SK-N-SH (cell line): ENCODE measurements at regions not wholly inside any gene's neighbourhood (a gene's known extent, or its start where the extent isn't known, plus 50 kb on each side); places are given as distances from the start of the nearest gene placed in this dataset.

Experiments
- CTCF ChIA-PET: fragments of 300-600, 350-600 bp; formaldehyde crosslinking; extraction: SDS; loops from one replicate; lab custom pipeline; 2021; lab: Yijun Ruan, JAX
- POLR2A ChIA-PET: fragments of 350-600 bp; sonication (Branson Sonifier 250); formaldehyde crosslinking; extraction: SDS; loops from one replicate; lab custom pipeline; 2020; ENCODE audit warnings: antibody characterized with exemption, inconsistent platforms; lab: Yijun Ruan, JAX
- DNase-seq: peaks from one replicate; pipeline ENCODE4 v3.0.0; 2012
- H2AFZ ChIP-seq: fragments of 200-600 bp; sonication (generic); 2 replicates; pipeline ENCODE4 v1.8.1; 2016; ENCODE audit warnings: antibody characterized with exemption, mild to moderate bottlenecking, low read depth
- H3F3A ChIP-seq: fragments of 200-600 bp; sonication (generic); replicated peaks from 2 replicates; pipeline ENCODE3; 2016; ENCODE audit warnings: antibody characterized with exemption, mild to moderate bottlenecking; ENCODE audit not compliant: insufficient read depth
- H3K27ac ChIP-seq, 2 experiments: fragments of 200-500 bp in 1 of 2; fragments of 200-600 bp in 1 of 2; sonication (Bioruptor generic) in 1 of 2; sonication (generic), shearing (Covaris generic) in 1 of 2; 2 replicates each; pipeline versions ENCODE4 v1.5.1 to v1.6.1; 2014 to 2016; ENCODE audit warnings: low read depth in 2 of 2, inconsistent platforms in 1 of 2, low read length in 1 of 2, mild to moderate bottlenecking in 1 of 2, mixed read lengths in 1 of 2
- H3K27me3 ChIP-seq: fragments of 200-600 bp; sonication (generic), shearing (Covaris generic); 2 replicates; pipeline ENCODE4 v1.6.1; 2016; ENCODE audit warnings: mixed run types; ENCODE audit not compliant: insufficient read depth
- H3K36me3 ChIP-seq, 2 experiments: fragments of 200-500 bp in 1 of 2; fragments of 200-600 bp in 1 of 2; sonication (Bioruptor generic) in 1 of 2; sonication (generic) in 1 of 2; replicated peaks in 1 of 2; 2 replicates each; pipeline versions ENCODE3 to v1.5.1; 2014 to 2016; ENCODE audit warnings: low read length in 1 of 2, mild to moderate bottlenecking in 1 of 2; ENCODE audit not compliant: insufficient read depth in 2 of 2, control insufficient read depth in 1 of 2
- H3K4me1 ChIP-seq, 2 experiments: fragments of 200-500 bp in 1 of 2; fragments of 200-600 bp in 1 of 2; sonication (Bioruptor generic) in 1 of 2; sonication (generic), shearing (Covaris generic) in 1 of 2; 2 replicates each; pipeline versions ENCODE4 v1.5.1 to v1.6.1; 2014 to 2016; ENCODE audit warnings: low read depth in 1 of 2, low read length in 1 of 2, mixed run types in 1 of 2; ENCODE audit not compliant: insufficient read depth in 2 of 2, control insufficient read depth in 1 of 2
- H3K4me2 ChIP-seq: fragments of 200-600 bp; sonication (generic), shearing (Covaris generic); 2 replicates; pipeline ENCODE4 v1.6.1; 2017; ENCODE audit warnings: mixed run types
- H3K4me3 ChIP-seq, 2 experiments: fragments of 200-500 bp in 1 of 2; fragments of 200-600 bp in 1 of 2; sonication (Bioruptor generic) in 1 of 2; sonication (generic), shearing (Covaris generic) in 1 of 2; 2 replicates each; pipeline versions ENCODE4 v1.5.1 to v1.8.1; 2014 to 2016; ENCODE audit warnings: low read depth in 2 of 2, inconsistent platforms in 1 of 2, low read length in 1 of 2, mild to moderate bottlenecking in 1 of 2, mixed read lengths in 1 of 2, moderate library complexity in 1 of 2
- H3K79me2 ChIP-seq: fragments of 200-600 bp; sonication (generic); 2 replicates; pipeline ENCODE4 v1.8.1; 2017; ENCODE audit warnings: mild to moderate bottlenecking; ENCODE audit not compliant: insufficient read depth
- H3K9ac ChIP-seq: fragments of 200-600 bp; sonication (generic); 2 replicates; pipeline ENCODE4 v1.6.1; 2017; ENCODE audit warnings: mixed run types
- H3K9me2 ChIP-seq: fragments of 200-600 bp; sonication (generic); 2 replicates; pipeline ENCODE4 v1.6.1; 2017; ENCODE audit warnings: mixed run types
- H3K9me3 ChIP-seq: fragments of 200-600 bp; sonication (generic); 2 replicates; pipeline ENCODE4 v1.6.1; 2017; ENCODE audit warnings: mixed run types, mild to moderate bottlenecking, moderate library complexity
- H4K20me1 ChIP-seq: fragments of 200-600 bp; sonication (generic); 2 replicates; pipeline ENCODE4 v1.6.1; 2017; ENCODE audit warnings: mild to moderate bottlenecking, mixed run types; ENCODE audit not compliant: insufficient read depth
- ELF1 ChIP-seq: IDR thresholded peaks from 2 replicates; pipeline ENCODE4 v1.4.0; 2012
- FOSL2 ChIP-seq: IDR thresholded peaks from 2 replicates; pipeline ENCODE4 v1.4.0; 2012; ENCODE audit warnings: low read depth, mild to moderate bottlenecking, moderate library complexity, borderline replicate concordance
- FOXM1 ChIP-seq: IDR thresholded peaks from 2 replicates; pipeline ENCODE4 v1.4.0; 2012; ENCODE audit warnings: low read depth, mild to moderate bottlenecking
- NFIC ChIP-seq: IDR thresholded peaks from 2 replicates; pipeline ENCODE4 v1.4.0; 2012; ENCODE audit warnings: borderline replicate concordance
- POLR2AphosphoS5 ChIP-seq: IDR thresholded peaks from 2 replicates; pipeline ENCODE4 v1.6.1; 2012; ENCODE audit warnings: low read depth, low read length
- RFX5 ChIP-seq: IDR thresholded peaks from 2 replicates; pipeline ENCODE4 v1.6.1; 2012; ENCODE audit warnings: mild to moderate bottlenecking, improper control_type of control experiment, low read length
- TAF1 ChIP-seq: IDR thresholded peaks from 2 replicates; pipeline ENCODE4 v1.6.1; 2012; ENCODE audit warnings: low read depth, mild to moderate bottlenecking, low read length, moderate library complexity, borderline replicate concordance
- TEAD4 ChIP-seq: IDR thresholded peaks from 2 replicates; pipeline ENCODE4 v1.4.0; 2012; ENCODE audit warnings: mild to moderate bottlenecking, borderline replicate concordance; ENCODE audit not compliant: insufficient read depth
- WGBS: methylation state at CpG from one replicate; pipeline ENCODE4 v1.1.6; 2017; ENCODE audit warnings: low lambda C conversion rate; 5-methylcytosine and 5-hydroxymethylcytosine counted together
- TF ChIP-seq, protein P1 (sequence below): IDR thresholded peaks from 2 replicates; pipeline ENCODE4 v1.4.0; 2012; ENCODE audit warnings: low read depth, borderline replicate concordance
- TF ChIP-seq, protein P2 (sequence below): IDR thresholded peaks from 2 replicates; pipeline ENCODE4 v1.4.0; 2012; ENCODE audit warnings: low read depth
- TF ChIP-seq, protein P3 (sequence below): IDR thresholded peaks from 2 replicates; pipeline ENCODE4 v1.6.1; 2012; ENCODE audit warnings: mild to moderate bottlenecking, low read depth, low read length, moderate library complexity

GRCh38 chr22:27163162-27164137 is 506.1 kb downstream of the MIAT start:
- POLR2A ChIA-PET: no interaction called here
- no peaks in the 10 kb centered on the region for H3K9me2 ChIP-seq
- H3K79me2 ChIP-seq: no peaks in the 10 kb centered on the region
- 49% methylated on average over 6 of the region's 6 CpGs for whole genome bisulfite sequencing
- H2AFZ ChIP-seq: no peak overlapping the region
- no peak overlapping the region for H3K27ac ChIP-seq
- H4K20me1 ChIP-seq: no peaks in the 10 kb centered on the region
- TF ChIP-seq RFX5 (no peak), POLR2AphosphoS5 (no peak), FOSL2 (no peak), TAF1 (no peak), TEAD4 (no peak), FOXM1 (no peak), NFIC (no peak), ELF1 (no peak)
- TF ChIP-seq, protein P1, sequence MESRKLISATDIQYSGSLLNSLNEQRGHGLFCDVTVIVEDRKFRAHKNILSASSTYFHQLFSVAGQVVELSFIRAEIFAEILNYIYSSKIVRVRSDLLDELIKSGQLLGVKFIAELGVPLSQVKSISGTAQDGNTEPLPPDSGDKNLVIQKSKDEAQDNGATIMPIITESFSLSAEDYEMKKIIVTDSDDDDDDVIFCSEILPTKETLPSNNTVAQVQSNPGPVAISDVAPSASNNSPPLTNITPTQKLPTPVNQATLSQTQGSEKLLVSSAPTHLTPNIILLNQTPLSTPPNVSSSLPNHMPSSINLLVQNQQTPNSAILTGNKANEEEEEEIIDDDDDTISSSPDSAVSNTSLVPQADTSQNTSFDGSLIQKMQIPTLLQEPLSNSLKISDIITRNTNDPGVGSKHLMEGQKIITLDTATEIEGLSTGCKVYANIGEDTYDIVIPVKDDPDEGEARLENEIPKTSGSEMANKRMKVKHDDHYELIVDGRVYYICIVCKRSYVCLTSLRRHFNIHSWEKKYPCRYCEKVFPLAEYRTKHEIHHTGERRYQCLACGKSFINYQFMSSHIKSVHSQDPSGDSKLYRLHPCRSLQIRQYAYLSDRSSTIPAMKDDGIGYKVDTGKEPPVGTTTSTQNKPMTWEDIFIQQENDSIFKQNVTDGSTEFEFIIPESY: no peak
- TF ChIP-seq, protein P2, sequence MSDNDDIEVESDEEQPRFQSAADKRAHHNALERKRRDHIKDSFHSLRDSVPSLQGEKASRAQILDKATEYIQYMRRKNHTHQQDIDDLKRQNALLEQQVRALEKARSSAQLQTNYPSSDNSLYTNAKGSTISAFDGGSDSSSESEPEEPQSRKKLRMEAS: no peak
- TF ChIP-seq, protein P3, sequence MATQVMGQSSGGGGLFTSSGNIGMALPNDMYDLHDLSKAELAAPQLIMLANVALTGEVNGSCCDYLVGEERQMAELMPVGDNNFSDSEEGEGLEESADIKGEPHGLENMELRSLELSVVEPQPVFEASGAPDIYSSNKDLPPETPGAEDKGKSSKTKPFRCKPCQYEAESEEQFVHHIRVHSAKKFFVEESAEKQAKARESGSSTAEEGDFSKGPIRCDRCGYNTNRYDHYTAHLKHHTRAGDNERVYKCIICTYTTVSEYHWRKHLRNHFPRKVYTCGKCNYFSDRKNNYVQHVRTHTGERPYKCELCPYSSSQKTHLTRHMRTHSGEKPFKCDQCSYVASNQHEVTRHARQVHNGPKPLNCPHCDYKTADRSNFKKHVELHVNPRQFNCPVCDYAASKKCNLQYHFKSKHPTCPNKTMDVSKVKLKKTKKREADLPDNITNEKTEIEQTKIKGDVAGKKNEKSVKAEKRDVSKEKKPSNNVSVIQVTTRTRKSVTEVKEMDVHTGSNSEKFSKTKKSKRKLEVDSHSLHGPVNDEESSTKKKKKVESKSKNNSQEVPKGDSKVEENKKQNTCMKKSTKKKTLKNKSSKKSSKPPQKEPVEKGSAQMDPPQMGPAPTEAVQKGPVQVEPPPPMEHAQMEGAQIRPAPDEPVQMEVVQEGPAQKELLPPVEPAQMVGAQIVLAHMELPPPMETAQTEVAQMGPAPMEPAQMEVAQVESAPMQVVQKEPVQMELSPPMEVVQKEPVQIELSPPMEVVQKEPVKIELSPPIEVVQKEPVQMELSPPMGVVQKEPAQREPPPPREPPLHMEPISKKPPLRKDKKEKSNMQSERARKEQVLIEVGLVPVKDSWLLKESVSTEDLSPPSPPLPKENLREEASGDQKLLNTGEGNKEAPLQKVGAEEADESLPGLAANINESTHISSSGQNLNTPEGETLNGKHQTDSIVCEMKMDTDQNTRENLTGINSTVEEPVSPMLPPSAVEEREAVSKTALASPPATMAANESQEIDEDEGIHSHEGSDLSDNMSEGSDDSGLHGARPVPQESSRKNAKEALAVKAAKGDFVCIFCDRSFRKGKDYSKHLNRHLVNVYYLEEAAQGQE: no peak
- TF ChIP-seq, all 33 proteins: peak for 0
- Histone ChIP-seq H3K27me3 (peaks cover 37% of the 10 kb centered on the region), H3K4me1 (peaks cover 0 to 3% of the 10 kb centered on the region in 2 experiments; a peak in 1 of 4 replicates), H3K4me2 (no peak overlapping the region), H3K4me3 (no peak overlapping the region), H3K9ac (no peak overlapping the region), H3F3A (no peaks in the 10 kb centered on the region), H3K36me3 (no peaks in the 10 kb centered on the region), H3K9me3 (no peaks in the 10 kb centered on the region)
- CTCF ChIA-PET: interaction anchor here (1.8 kb wide), 1 partner anchor 49 kb away, joined by 3 read pairs; no protein-coding TSS in a partner anchor
- DNase-seq: no peak
